Thyroid gland (tissue), 4 donors: ENCODE measurements at regions not wholly inside any gene's neighbourhood (a gene's known extent, or its start where the extent isn't known, plus 50 kb on each side); places are given as distances from the start of the nearest gene placed in this dataset.
"Not testable (repeated sequence)": the region's sequence is repeated elsewhere in the genome, so short reads cannot be mapped to it uniquely, and the experiment has no call there.

Experiments
- POLR2A ChIP-seq, 2 donors: fragments of 450-650 bp; IDR thresholded peaks; one replicate each; pipeline ENCODE4 v1.6.1; 2017; ENCODE audit warnings: antibody characterized with exemption in 2 of 2, mild to moderate bottlenecking in 2 of 2, moderate library complexity in 1 of 2
- TF ChIP-seq, protein P1 (sequence below), 6 experiments: fragments of 200-600 bp in 3 of 6; fragments of 450-650 bp in 3 of 6; sonication (generic) in 3 of 6; IDR thresholded peaks; one replicate each; pipeline ENCODE4 v1.5.1; 2016 to 2019; ENCODE audit warnings: antibody characterized with exemption in 6 of 6, mild to moderate bottlenecking in 2 of 6, inconsistent platforms in 1 of 6, moderate library complexity in 1 of 6

DNA sequence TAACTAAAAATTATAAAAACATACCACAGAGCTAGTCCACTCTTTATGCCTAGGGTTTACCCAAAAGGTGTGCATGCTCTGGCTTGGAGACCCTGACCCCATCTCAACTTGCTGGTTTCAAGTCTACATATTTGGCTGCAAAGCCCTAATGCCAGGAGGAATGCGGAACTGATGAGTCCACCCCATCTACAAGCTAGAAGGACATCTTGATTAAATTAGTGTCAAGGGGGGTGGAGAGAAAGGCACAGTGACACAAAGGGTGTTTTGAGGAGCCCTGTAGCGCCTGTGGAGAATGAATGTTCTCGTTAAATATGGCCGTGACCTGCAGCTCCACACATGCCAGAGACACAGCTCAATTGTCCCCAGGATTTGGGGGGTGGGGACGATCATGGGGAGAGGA, 104.1 kb upstream of the IKBKE start:
- not testable (repeated sequence) for TF ChIP-seq POLR2A (IDR thresholded peaks at IDR 0.05)
- TF ChIP-seq, protein P1, sequence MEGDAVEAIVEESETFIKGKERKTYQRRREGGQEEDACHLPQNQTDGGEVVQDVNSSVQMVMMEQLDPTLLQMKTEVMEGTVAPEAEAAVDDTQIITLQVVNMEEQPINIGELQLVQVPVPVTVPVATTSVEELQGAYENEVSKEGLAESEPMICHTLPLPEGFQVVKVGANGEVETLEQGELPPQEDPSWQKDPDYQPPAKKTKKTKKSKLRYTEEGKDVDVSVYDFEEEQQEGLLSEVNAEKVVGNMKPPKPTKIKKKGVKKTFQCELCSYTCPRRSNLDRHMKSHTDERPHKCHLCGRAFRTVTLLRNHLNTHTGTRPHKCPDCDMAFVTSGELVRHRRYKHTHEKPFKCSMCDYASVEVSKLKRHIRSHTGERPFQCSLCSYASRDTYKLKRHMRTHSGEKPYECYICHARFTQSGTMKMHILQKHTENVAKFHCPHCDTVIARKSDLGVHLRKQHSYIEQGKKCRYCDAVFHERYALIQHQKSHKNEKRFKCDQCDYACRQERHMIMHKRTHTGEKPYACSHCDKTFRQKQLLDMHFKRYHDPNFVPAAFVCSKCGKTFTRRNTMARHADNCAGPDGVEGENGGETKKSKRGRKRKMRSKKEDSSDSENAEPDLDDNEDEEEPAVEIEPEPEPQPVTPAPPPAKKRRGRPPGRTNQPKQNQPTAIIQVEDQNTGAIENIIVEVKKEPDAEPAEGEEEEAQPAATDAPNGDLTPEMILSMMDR (IDR thresholded peaks at IDR 0.05), result not testable (repeated sequence)
